Stomach (tissue), 8 donors: ENCODE measurements at regions not wholly inside any gene's neighbourhood (a gene's known extent, or its start where the extent isn't known, plus 50 kb on each side); places are given as distances from the start of the nearest gene placed in this dataset.

Source experiments
- DNase-seq, 2 donors: peaks; one replicate each; pipeline versions ENCODE4 v3.0.0 to v3.0.0-alpha.2; 2013 to 2019
- H3K27ac ChIP-seq, 5 donors: fragments of 200-600 bp in 4 of 5; sonication (generic) in 4 of 5; one replicate each; pipeline ENCODE4 v1.5.1; 2013 to 2019; ENCODE audit warnings: mild to moderate bottlenecking in 1 of 5, moderate library complexity in 1 of 5
- H3K27me3 ChIP-seq, 3 donors: fragments of 200-600 bp; sonication (generic); one replicate each; pipeline ENCODE4 v1.5.1; 2017 to 2019; ENCODE audit warnings: mixed run types in 1 of 3
- H3K36me3 ChIP-seq, 4 donors: fragments of 200-600 bp; sonication (generic); 1 replicate in 3 of 4; 2 replicates in 1 of 4; pipeline ENCODE4 v1.5.1; 2016 to 2019
- H3K4me1 ChIP-seq, 4 donors: fragments of 200-600 bp; sonication (generic); one replicate each; pipeline ENCODE4 v1.5.1; 2016 to 2019
- H3K4me3 ChIP-seq, 4 donors: fragments of 200-600 bp; sonication (generic) in 3 of 4; one replicate each; pipeline ENCODE4 v1.5.1; 2016 to 2019; ENCODE audit warnings: mild to moderate bottlenecking in 1 of 4
- H3K9me3 ChIP-seq, 4 donors: fragments of 200-600 bp; sonication (generic); one replicate each; pipeline ENCODE4 v1.5.1; 2016 to 2019
- EP300 ChIP-seq: sonication (generic); formaldehyde crosslinking; IDR thresholded peaks from one replicate; pipeline ENCODE4 v1.6.1; 2017; ENCODE audit warnings: antibody characterized with exemption
- POLR2A ChIP-seq, 4 donors: fragments of 450-650 bp; IDR thresholded peaks; one replicate each; pipeline ENCODE4 v1.6.1; 2016; ENCODE audit warnings: antibody characterized with exemption in 4 of 4, control low read depth in 2 of 4, mild to moderate bottlenecking in 1 of 4, moderate library complexity in 1 of 4
- POLR2AphosphoS5 ChIP-seq, 3 donors: sonication (generic); formaldehyde crosslinking; IDR thresholded peaks; one replicate each; pipeline ENCODE4 v1.6.1; 2016; ENCODE audit warnings: antibody characterized with exemption in 3 of 3
- WGBS, 5 donors: extraction: QIAGEN DNeasy Blood & Tissue Kit in 3 of 5; methylation state at CpG; one replicate each; pipeline versions ENCODE4 v1.1.5 to v1.1.7; 2013 to 2018; 5-methylcytosine and 5-hydroxymethylcytosine counted together
- intact Hi-C: fragments of 100-400 bp; cut with DNase I; formaldehyde crosslinking; loops from one replicate; pipeline ENCODE4 v1.15.1; 2023; ENCODE audit warnings: low total_unique reads
- TF ChIP-seq, protein P1 (sequence below), 7 experiments: fragments of 450-650 bp in 4 of 7; fragments of 200-600 bp in 3 of 7; sonication (generic) in 3 of 7; IDR thresholded peaks; one replicate each; pipeline ENCODE4 v1.5.1; 2016 to 2019; ENCODE audit warnings: antibody characterized with exemption in 7 of 7, control low read depth in 2 of 7, mild to moderate bottlenecking in 1 of 7
- donor health status: healthy with polysubstance abuse.
- donor health status: Bipolar disorder and iron deficiency.
- donor health status: healthy.

- WGBS, 5 donors: 76 to 83% (median 83%) methylated on average over 5 of the region's 5 CpGs
- TF ChIP-seq EP300: no peak
- TF ChIP-seq POLR2A (IDR thresholded peaks at IDR 0.05): no peak
- TF ChIP-seq POLR2AphosphoS5 (IDR thresholded peaks at IDR 0.05): no peak
- TF ChIP-seq, protein P1, sequence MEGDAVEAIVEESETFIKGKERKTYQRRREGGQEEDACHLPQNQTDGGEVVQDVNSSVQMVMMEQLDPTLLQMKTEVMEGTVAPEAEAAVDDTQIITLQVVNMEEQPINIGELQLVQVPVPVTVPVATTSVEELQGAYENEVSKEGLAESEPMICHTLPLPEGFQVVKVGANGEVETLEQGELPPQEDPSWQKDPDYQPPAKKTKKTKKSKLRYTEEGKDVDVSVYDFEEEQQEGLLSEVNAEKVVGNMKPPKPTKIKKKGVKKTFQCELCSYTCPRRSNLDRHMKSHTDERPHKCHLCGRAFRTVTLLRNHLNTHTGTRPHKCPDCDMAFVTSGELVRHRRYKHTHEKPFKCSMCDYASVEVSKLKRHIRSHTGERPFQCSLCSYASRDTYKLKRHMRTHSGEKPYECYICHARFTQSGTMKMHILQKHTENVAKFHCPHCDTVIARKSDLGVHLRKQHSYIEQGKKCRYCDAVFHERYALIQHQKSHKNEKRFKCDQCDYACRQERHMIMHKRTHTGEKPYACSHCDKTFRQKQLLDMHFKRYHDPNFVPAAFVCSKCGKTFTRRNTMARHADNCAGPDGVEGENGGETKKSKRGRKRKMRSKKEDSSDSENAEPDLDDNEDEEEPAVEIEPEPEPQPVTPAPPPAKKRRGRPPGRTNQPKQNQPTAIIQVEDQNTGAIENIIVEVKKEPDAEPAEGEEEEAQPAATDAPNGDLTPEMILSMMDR (IDR thresholded peaks at IDR 0.05): no peak
Measured at GRCh38 chr13:68938639-68939038, 1169.0 kb upstream of the ATXN8OS start.

GRCh38 chr13:68929075-68929745 lies 1178.4 kb upstream of the ATXN8OS start:
- no peaks in the 10 kb centered on the region for H3K4me1 ChIP-seq
- no peak overlapping the region for H3K27ac ChIP-seq
- TF ChIP-seq EP300 (no peak), POLR2AphosphoS5 (IDR thresholded peaks at IDR 0.05) (no peak), POLR2A (IDR thresholded peaks at IDR 0.05) (no peak)
- TF ChIP-seq, protein P1 (IDR thresholded peaks at IDR 0.05): no peak
- H3K36me3 ChIP-seq: no peaks in the 10 kb centered on the region
- intact Hi-C loops: no loop called here
- DNase-seq: no peak
- no peak overlapping the region for H3K4me3 ChIP-seq
- H3K9me3 ChIP-seq: no peaks in the 10 kb centered on the region
- H3K27me3 ChIP-seq: no peaks in the 10 kb centered on the region
- WGBS, 5 donors: 52 to 67% (median 57%) methylated on average over 3 of the region's 3 CpGs

More at GRCh38 chr13:68938639-68939038, 1169.0 kb upstream of the ATXN8OS start:
- no peaks in the 10 kb centered on the region for H3K9me3 ChIP-seq
- DNase-seq: no peak
- no peaks in the 10 kb centered on the region for H3K4me1 ChIP-seq
- H3K27me3 ChIP-seq: no peaks in the 10 kb centered on the region
- intact Hi-C loops: no loop called here
- H3K27ac ChIP-seq: no peak overlapping the region
- no peak overlapping the region for H3K4me3 ChIP-seq
- no peaks in the 10 kb centered on the region for H3K36me3 ChIP-seq

DNA sequence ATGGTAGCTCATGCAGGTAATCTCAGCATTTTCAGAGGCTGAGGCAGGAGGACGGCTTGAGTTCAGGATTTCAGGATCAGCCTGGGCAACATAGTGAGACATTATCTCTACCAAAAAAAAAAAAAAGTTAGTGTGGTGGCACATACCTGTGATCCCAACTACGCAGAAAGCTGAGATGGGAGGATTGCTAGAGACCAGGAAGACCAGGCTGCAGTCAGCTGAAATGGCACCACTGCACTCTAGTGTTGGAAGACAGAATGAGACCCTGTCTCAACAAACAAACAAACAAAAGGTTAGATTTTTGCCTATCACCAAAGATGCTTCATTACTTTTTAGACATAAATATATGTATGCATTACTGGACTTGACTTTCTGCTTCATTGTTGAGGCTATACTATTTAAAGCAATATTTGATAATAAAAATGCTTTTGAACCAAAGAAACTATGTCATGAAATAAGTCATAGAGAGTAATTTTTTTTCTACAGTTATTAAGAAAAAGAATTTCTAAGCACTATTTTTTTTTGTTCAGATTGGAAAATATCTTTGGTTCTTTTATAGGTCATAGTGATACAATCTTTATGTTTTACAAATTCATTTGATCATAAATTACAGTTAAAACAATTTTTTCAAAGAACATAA lies 1180.1 kb upstream of the ATXN8OS start:
- intact Hi-C loops: no loop called here
- no peak for TF ChIP-seq EP300
- TF ChIP-seq, protein P1 (IDR thresholded peaks at IDR 0.05): peak in 2 of 7 experiments; percentile 12 to 17
- peak in 1 of 2 donors; percentile 55 for DNase-seq
- no peak overlapping the region for H3K27ac ChIP-seq
- no peaks in the 10 kb centered on the region for H3K9me3 ChIP-seq
- 26 to 49% (median 27%) methylated on average over 2 of the region's 2 CpGs for WGBS, 5 donors
- H3K4me3 ChIP-seq: no peak overlapping the region
- H3K36me3 ChIP-seq: no peaks in the 10 kb centered on the region
- H3K4me1 ChIP-seq: no peaks in the 10 kb centered on the region
- H3K27me3 ChIP-seq: no peaks in the 10 kb centered on the region

DNA sequence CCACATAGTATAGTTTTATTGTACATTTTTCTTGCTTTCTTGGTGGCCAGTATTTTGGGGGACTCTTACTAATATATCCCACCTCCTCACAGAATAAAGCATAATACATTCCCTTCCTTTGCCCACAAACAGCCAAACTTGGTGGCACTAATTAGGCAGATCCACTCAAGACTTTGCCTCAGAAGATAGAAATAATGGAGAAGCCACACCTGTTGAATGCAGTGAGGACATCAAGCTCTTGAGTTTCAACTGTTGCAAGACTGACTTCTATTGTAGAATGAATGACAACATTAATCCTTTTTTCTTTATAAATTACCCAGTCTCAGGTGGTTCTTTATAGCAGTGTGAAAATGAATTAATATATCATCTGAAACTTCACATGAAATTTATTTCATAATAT lies 1183.6 kb upstream of the ATXN8OS start:
- Histone ChIP-seq H3K9me3 (no peaks in the 10 kb centered on the region), H3K36me3 (no peaks in the 10 kb centered on the region), H3K4me1 (no peaks in the 10 kb centered on the region), H3K27ac (no peak overlapping the region), H3K4me3 (no peak overlapping the region), H3K27me3 (no peaks in the 10 kb centered on the region)
- intact Hi-C loops: no loop called here
- no peak for DNase-seq
- no peak for TF ChIP-seq POLR2A (IDR thresholded peaks at IDR 0.05)
- TF ChIP-seq EP300: no peak
- TF ChIP-seq POLR2AphosphoS5 (IDR thresholded peaks at IDR 0.05): no peak
- TF ChIP-seq, protein P1 (IDR thresholded peaks at IDR 0.05): no peak
